ENCODE measurements at regions not wholly inside any gene's neighbourhood (a gene's known extent, or its start where the extent isn't known, plus 50 kb on each side); places are given as distances from the start of the nearest gene placed in this dataset.
"Not testable (repeated sequence)": the region's sequence is repeated elsewhere in the genome, so short reads cannot be mapped to it uniquely, and the experiment has no call there.

DNA sequence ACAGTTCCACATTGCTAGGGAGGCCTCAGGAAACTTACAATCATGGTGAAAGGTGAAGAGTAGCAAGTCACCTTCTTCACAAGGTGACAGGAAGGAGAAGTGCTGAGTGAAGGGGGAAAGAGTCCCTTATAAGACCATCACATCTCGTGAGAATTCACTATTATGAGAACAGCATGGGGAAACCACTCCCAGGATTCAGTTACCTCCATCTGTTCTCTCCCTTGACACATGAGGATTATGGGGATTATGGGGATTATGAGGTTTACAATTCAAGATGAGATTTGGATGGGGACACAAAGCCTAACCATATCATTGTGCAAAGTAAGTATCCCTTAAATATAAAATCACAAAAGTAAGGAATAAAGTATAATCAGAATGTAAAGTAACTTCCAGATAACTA lies 375.9 kb upstream of the NAALADL2 start:
- Histone ChIP-seq H3K4me1 (no peaks in the 10 kb centered on the region), H3K4me3 (ENCODE audit: low read depth, low read length) (no peak overlapping the region), H3K79me2 (no peaks in the 10 kb centered on the region), H2AFZ (no peak overlapping the region), H3K27me3 (ENCODE audit: control insufficient read depth, insufficient read depth, low read length) (no peaks in the 10 kb centered on the region), H3K9ac (no peak overlapping the region), H3K4me2 (ENCODE audit: low read length) (no peak overlapping the region), H3K27ac (no peak overlapping the region), H3K9me3 (ENCODE audit: control insufficient read depth, low read length) (no peaks in the 10 kb centered on the region), H3K36me3 (ENCODE audit: control insufficient read depth, insufficient read depth, low read length) (no peaks in the 10 kb centered on the region)
- no peak for TF ChIP-seq CTCF (IDR thresholded peaks at IDR 0.05)

DNA sequence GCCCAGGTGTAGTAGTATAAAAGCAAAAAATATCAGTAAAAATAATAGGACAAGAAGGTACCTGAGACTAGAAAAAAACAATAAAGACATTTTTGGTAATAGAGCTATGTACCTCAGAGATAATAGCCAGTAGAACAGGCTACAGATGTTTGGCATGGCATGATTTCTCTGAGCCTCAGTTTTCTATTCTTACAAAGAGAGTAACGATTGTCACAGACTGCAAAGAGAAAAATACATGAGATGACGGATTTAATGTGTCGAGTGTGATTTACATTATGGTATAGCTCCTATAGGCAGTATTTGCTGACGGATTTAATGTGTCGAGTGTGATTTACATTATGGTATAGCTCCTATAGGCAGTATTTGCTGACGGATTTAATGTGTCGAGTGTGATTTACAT lies 375.3 kb upstream of the NAALADL2 start:
- not testable (repeated sequence) for H3K4me1 ChIP-seq; H3K79me2 ChIP-seq; H3K36me3 ChIP-seq (ENCODE audit: control insufficient read depth, insufficient read depth, low read length); H3K27ac ChIP-seq; H3K4me2 ChIP-seq (ENCODE audit: low read length); H2AFZ ChIP-seq; H3K9ac ChIP-seq; H3K27me3 ChIP-seq (ENCODE audit: control insufficient read depth, insufficient read depth, low read length); H3K4me3 ChIP-seq (ENCODE audit: low read depth, low read length); H3K9me3 ChIP-seq (ENCODE audit: control insufficient read depth, low read length)

- no peaks in the 10 kb centered on the region for H3K4me1 ChIP-seq
- H3K79me2 ChIP-seq = no peaks in the 10 kb centered on the region
- TF ChIP-seq CTCF (IDR thresholded peaks at IDR 0.05) = no peak
- no peak overlapping the region for H3K4me2 ChIP-seq (ENCODE audit: low read length)
- H3K27ac ChIP-seq = no peak overlapping the region
- no peaks in the 10 kb centered on the region for H3K36me3 ChIP-seq (ENCODE audit: control insufficient read depth, insufficient read depth, low read length)
- no peak overlapping the region for H2AFZ ChIP-seq
- no peaks in the 10 kb centered on the region for H3K27me3 ChIP-seq (ENCODE audit: control insufficient read depth, insufficient read depth, low read length)
- no peak overlapping the region for H3K9ac ChIP-seq
- H3K4me3 ChIP-seq (ENCODE audit: low read depth, low read length) = no peak overlapping the region
- H3K9me3 ChIP-seq (ENCODE audit: control insufficient read depth, low read length) = no peaks in the 10 kb centered on the region
Observed at GRCh38 chr3:174488527-174488926, 370.6 kb upstream of the NAALADL2 start.

- no peak overlapping the region for H3K9ac ChIP-seq
- H3K27ac ChIP-seq = no peak overlapping the region
Observed at GRCh38 chr3:174495311-174495710, 363.8 kb upstream of the NAALADL2 start.

DNA sequence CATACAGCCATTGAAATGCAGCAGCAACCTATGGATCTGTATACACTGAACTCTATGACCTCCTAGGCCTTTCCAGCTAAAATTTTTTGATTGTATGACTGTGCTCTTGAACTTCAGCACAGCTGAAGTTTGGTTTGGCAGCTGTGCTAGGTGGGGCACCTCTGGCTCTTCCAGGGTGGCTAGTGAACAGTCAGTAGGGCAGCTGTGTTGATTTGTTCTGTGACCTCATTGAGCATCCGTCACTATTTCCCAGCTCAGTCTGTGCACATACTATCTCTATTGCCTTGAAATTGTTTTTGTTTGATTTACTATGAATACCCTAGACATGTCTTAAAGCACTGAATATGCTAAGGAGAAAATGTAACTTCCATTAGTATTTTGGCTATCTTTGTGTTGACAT lies 363.2 kb upstream of the NAALADL2 start:
- no peak overlapping the region for H3K27ac ChIP-seq
- H3K4me1 ChIP-seq = no peaks in the 10 kb centered on the region
- H2AFZ ChIP-seq = no peak overlapping the region

More at GRCh38 chr3:174495311-174495710, 363.8 kb upstream of the NAALADL2 start:
- Histone ChIP-seq H3K27me3 (ENCODE audit: control insufficient read depth, insufficient read depth, low read length) (no peaks in the 10 kb centered on the region), H3K4me3 (ENCODE audit: low read depth, low read length) (no peak overlapping the region), H3K9me3 (ENCODE audit: control insufficient read depth, low read length) (no peaks in the 10 kb centered on the region), H3K36me3 (ENCODE audit: control insufficient read depth, insufficient read depth, low read length) (no peaks in the 10 kb centered on the region), H3K4me1 (no peaks in the 10 kb centered on the region), H3K4me2 (ENCODE audit: low read length) (no peak overlapping the region), H3K79me2 (no peaks in the 10 kb centered on the region), H2AFZ (no peak overlapping the region)
- no peak for TF ChIP-seq CTCF (IDR thresholded peaks at IDR 0.05)

More for the DNA sequence above, 363.2 kb upstream of the NAALADL2 start:
- Histone ChIP-seq H3K9me3 (ENCODE audit: control insufficient read depth, low read length) (no peaks in the 10 kb centered on the region), H3K4me3 (ENCODE audit: low read depth, low read length) (no peak overlapping the region), H3K4me2 (ENCODE audit: low read length) (no peak overlapping the region), H3K27me3 (ENCODE audit: control insufficient read depth, insufficient read depth, low read length) (no peaks in the 10 kb centered on the region), H3K79me2 (no peaks in the 10 kb centered on the region), H3K9ac (no peak overlapping the region), H3K36me3 (ENCODE audit: control insufficient read depth, insufficient read depth, low read length) (no peaks in the 10 kb centered on the region)
- no peak for TF ChIP-seq CTCF (IDR thresholded peaks at IDR 0.05)

Measured in parathyroid adenoma (tissue), 2 donors.